Esophagus squamous epithelium (tissue), 5 donors: ENCODE measurements at regions not wholly inside any gene's neighbourhood (a gene's known extent, or its start where the extent isn't known, plus 50 kb on each side); places are given as distances from the start of the nearest gene placed in this dataset.

Source experiments
- DNase-seq: peaks from one replicate; lab custom pipeline; 2025; lab: John Stamatoyannopoulos, UW
- H3K27ac ChIP-seq, 4 donors: fragments of 200-600 bp; sonication (generic); one replicate each; pipeline ENCODE4 v1.5.1; 2016 to 2019; ENCODE audit warnings: mild to moderate bottlenecking in 1 of 4
- H3K27me3 ChIP-seq, 4 donors: fragments of 200-600 bp; sonication (generic); 1 replicate in 3 of 4; 2 replicates in 1 of 4; pipeline versions ENCODE4 v1.5.1 to v1.6.0; 2017 to 2021; ENCODE audit warnings: antibody characterized with exemption in 1 of 4
- H3K36me3 ChIP-seq, 3 donors: fragments of 200-600 bp; sonication (generic); one replicate each; pipeline ENCODE4 v1.5.1; 2016 to 2019
- H3K4me1 ChIP-seq, 3 donors: fragments of 200-600 bp; sonication (generic); one replicate each; pipeline ENCODE4 v1.5.1; 2017 to 2019
- H3K4me3 ChIP-seq, 4 donors: fragments of 200-600 bp; sonication (generic); 1 replicate in 3 of 4; 2 replicates in 1 of 4; pipeline ENCODE4 v1.5.1; 2016 to 2019; ENCODE audit warnings: mild to moderate bottlenecking in 2 of 4, moderate library complexity in 1 of 4
- H3K9me3 ChIP-seq, 3 donors: fragments of 200-600 bp; sonication (generic); one replicate each; pipeline ENCODE4 v1.5.1; 2016 to 2019
- POLR2A ChIP-seq, 4 donors: fragments of 450-650 bp; IDR thresholded peaks; one replicate each; pipeline ENCODE4 v1.6.1; 2017; ENCODE audit warnings: antibody characterized with exemption in 4 of 4, mild to moderate bottlenecking in 4 of 4, moderate library complexity in 3 of 4
- WGBS, 2 donors: methylation state at CpG; one replicate each; pipeline ENCODE4 v1.1.5; 2018; 5-methylcytosine and 5-hydroxymethylcytosine counted together
- intact Hi-C: fragments of 100-400 bp; cut with DNase I; formaldehyde crosslinking; loops from one replicate; pipeline ENCODE4 v1.15.0; 2022
- TF ChIP-seq, protein P1 (sequence below), 6 experiments: fragments of 450-650 bp in 4 of 6; fragments of 200-600 bp in 2 of 6; sonication (generic) in 2 of 6; IDR thresholded peaks; one replicate each; pipeline ENCODE4 v1.5.1; 2016 to 2019; ENCODE audit warnings: antibody characterized with exemption in 6 of 6, mild to moderate bottlenecking in 4 of 6, moderate library complexity in 4 of 6
- donor health status: DM: yes; HTN: yes; CAD: no.

DNA sequence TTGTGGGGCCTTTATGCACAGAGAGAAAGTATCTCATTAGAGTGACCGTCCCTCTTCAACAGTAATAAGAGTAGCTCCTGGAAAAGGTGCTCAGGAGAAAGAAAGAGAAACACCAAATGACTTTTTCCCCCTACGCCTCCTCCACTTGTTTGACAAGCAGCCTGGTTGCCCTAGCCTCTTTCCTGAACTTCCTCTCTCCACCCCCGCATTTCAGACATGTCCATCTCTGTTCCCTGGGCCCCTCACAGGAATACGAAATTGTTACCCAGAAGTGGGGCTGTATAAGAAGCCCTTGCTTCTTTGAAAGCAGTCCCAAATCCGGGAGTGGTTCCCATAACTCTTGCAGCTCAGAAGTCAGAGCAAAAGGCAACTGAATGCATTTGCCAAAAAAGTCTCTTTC, 119.6 kb upstream of the ADO start:
- H3K9me3 ChIP-seq, result no peaks in the 10 kb centered on the region
- peaks cover 0 to 6% (median 0%) of the 10 kb centered on the region in 3 donors for H3K4me1 ChIP-seq
- intact Hi-C loops, result no loop called here
- DNase-seq, result no peak
- TF ChIP-seq, protein P1, sequence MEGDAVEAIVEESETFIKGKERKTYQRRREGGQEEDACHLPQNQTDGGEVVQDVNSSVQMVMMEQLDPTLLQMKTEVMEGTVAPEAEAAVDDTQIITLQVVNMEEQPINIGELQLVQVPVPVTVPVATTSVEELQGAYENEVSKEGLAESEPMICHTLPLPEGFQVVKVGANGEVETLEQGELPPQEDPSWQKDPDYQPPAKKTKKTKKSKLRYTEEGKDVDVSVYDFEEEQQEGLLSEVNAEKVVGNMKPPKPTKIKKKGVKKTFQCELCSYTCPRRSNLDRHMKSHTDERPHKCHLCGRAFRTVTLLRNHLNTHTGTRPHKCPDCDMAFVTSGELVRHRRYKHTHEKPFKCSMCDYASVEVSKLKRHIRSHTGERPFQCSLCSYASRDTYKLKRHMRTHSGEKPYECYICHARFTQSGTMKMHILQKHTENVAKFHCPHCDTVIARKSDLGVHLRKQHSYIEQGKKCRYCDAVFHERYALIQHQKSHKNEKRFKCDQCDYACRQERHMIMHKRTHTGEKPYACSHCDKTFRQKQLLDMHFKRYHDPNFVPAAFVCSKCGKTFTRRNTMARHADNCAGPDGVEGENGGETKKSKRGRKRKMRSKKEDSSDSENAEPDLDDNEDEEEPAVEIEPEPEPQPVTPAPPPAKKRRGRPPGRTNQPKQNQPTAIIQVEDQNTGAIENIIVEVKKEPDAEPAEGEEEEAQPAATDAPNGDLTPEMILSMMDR (IDR thresholded peaks at IDR 0.05), result no peak
- TF ChIP-seq POLR2A (IDR thresholded peaks at IDR 0.05), result no peak
- no peak overlapping the region for H3K4me3 ChIP-seq
- WGBS, 2 donors, result 63 to 72% methylated on average over 4 to 5 of the region's 5 CpGs
- no peaks in the 10 kb centered on the region for H3K36me3 ChIP-seq
- H3K27me3 ChIP-seq, result no peaks in the 10 kb centered on the region
- no peak overlapping the region for H3K27ac ChIP-seq

DNA sequence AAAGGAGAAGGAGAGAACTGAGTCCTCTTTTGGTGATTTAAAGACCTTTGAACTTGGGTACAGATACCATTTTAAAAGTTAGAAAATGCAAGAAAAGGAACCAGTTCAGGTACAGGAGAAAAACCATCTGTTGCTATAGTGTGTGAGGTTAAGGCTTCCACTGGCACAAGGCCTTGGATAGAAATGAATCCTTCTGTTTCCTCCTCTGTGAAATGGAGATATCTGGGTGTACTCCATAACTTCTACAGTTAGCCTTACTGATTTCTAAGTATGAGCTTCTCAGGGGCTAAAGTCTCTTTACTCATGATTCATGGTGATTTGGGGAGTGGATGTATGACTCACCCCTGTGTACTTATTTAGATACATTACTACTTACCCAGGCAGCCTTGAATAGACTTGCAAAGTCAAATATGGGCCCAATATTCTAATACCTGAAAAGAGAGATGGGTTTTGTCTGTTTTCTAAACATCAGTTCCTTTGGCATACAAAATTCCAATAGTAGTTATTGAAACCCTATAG, 117.2 kb upstream of the ADO start:
- TF ChIP-seq, protein P1 (IDR thresholded peaks at IDR 0.05), result no peak
- TF ChIP-seq POLR2A (IDR thresholded peaks at IDR 0.05), result no peak
- H3K36me3 ChIP-seq, result no peaks in the 10 kb centered on the region
- H3K9me3 ChIP-seq, result no peaks in the 10 kb centered on the region
- peaks cover 0 to 11% (median 0%) of the 10 kb centered on the region in 3 donors for H3K4me1 ChIP-seq
- H3K27me3 ChIP-seq, result no peaks in the 10 kb centered on the region
- DNase-seq, result no peak
- no peak overlapping the region for H3K27ac ChIP-seq
- no peak overlapping the region for H3K4me3 ChIP-seq
- intact Hi-C loops, result no loop called here

DNA sequence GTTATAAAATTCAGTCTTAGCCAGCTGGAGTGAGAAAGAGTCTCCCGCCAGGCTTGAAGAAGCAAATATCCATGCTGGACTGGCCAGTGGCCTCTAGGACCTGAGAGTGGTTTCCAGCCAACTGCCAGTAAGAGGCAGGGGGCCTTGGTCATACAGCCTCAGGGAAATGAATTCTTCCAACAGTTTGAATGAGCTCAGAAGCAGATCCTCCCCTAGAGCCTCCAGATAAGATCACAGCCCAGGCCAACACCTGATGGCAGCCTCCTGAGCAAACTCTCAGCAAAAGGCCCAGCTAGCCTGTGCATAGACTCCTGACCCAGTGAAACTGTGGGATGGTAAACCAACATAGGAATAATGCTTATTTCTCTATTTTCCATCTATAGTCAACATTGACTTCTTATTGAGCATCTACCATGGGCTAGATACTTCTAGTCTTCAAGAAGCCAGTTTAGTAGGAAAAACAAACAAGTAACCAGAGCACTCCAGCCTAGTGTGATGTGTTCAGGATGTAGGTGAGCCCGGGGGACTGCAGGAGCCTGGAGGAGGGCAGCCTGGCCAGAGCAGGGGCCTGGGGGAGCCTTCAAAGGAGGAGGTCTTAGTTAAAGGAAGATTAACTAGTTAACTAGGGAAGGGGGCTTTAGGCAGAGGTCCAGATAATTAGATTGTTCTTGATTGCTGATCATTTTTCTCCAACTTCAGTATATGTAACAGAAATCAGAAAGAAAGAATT, 115.4 kb upstream of the ADO start:
- Histone ChIP-seq H3K4me3 (no peak overlapping the region), H3K9me3 (no peaks in the 10 kb centered on the region), H3K4me1 (peaks cover 0 to 11% (median 0%) of the 10 kb centered on the region in 3 donors), H3K36me3 (no peaks in the 10 kb centered on the region), H3K27ac (no peak overlapping the region), H3K27me3 (no peaks in the 10 kb centered on the region)
- 36 to 75% methylated on average over 1 to 2 of the region's 2 CpGs for WGBS, 2 donors
- no peak for DNase-seq
- TF ChIP-seq, protein P1 (IDR thresholded peaks at IDR 0.05), result no peak
- no peak for TF ChIP-seq POLR2A (IDR thresholded peaks at IDR 0.05)
- intact Hi-C loops, result no loop called here

DNA sequence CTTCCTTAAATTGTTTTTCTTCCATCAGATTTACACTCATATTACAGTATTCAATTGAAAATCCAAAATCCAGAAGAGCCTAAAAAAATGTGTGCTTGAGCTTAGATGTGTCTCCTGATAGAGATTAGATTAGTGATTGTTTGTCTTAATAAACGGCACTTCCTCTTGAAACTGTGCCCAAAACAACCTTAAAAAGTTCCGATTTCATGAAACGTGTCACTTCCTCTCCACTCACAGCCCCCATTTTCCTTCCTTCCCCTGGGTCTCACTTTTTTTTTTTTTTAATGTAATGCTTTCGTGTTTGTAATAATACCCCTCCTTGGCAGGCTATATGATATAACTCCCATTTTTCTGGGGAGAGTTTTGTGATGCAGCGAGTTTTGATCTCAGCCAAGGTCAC, 114.8 kb upstream of the ADO start:
- no peak for TF ChIP-seq POLR2A (IDR thresholded peaks at IDR 0.05)
- TF ChIP-seq, protein P1 (IDR thresholded peaks at IDR 0.05), result no peak
- Histone ChIP-seq H3K9me3 (no peaks in the 10 kb centered on the region), H3K27ac (peak overlapping the region in 1 of 4 donors; percentile 11), H3K27me3 (no peaks in the 10 kb centered on the region), H3K36me3 (no peaks in the 10 kb centered on the region), H3K4me1 (peaks cover 0 to 11% (median 0%) of the 10 kb centered on the region in 3 donors), H3K4me3 (no peak overlapping the region)
- intact Hi-C loops, result no loop called here
- 35 to 65% methylated on average over 5 of the region's 5 CpGs for WGBS, 2 donors
- no peak for DNase-seq

DNA sequence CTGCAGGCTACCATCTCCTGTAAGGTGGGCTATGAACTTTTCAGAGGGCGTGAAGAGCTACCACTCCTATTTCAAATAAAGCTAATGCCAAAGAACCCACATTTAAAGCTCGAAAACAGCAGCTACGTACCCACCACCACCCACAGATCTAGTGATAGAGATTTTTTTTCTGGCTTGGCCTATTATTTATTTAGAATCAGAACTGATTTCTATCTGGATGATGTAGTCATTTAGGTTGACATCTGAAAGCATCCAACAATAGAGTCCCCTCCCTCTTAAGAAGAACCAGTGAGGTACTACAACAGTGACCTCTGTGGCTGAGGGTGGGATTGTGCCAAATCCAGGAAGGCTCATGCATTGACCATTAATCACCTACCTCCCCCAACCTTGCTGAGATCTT, 113.8 kb upstream of the ADO start:
- WGBS, 2 donors, result 69 to 95% methylated on average over 3 of the region's 3 CpGs
- Histone ChIP-seq H3K9me3 (no peaks in the 10 kb centered on the region), H3K27me3 (no peaks in the 10 kb centered on the region), H3K27ac (no peak overlapping the region), H3K4me3 (no peak overlapping the region), H3K36me3 (no peaks in the 10 kb centered on the region), H3K4me1 (peaks cover 0 to 11% (median 0%) of the 10 kb centered on the region in 3 donors)
- DNase-seq, result no peak
- intact Hi-C loops, result no loop called here
- TF ChIP-seq, protein P1 (IDR thresholded peaks at IDR 0.05), result no peak
- no peak for TF ChIP-seq POLR2A (IDR thresholded peaks at IDR 0.05)
